BJ (cell line): ENCODE measurements at regions not wholly inside any gene's neighbourhood (a gene's known extent, or its start where the extent isn't known, plus 50 kb on each side); places are given as distances from the start of the nearest gene placed in this dataset.
"Not testable (repeated sequence)": the region's sequence is repeated elsewhere in the genome, so short reads cannot be mapped to it uniquely, and the experiment has no call there.

ENCODE experiments used
- CTCF ChIA-PET: fragments of 350-600 bp; formaldehyde crosslinking; extraction: SDS; loops from one replicate; lab custom pipeline; 2021; ENCODE audit warnings: antibody characterized with exemption, inconsistent platforms; lab: Yijun Ruan, JAX
- POLR2A ChIA-PET: fragments of 300-600 bp; sonication (Branson Sonifier 250); formaldehyde crosslinking; extraction: SDS; loops from one replicate; lab custom pipeline; 2021; ENCODE audit warnings: antibody characterized with exemption; lab: Charles Lee
- DNase-seq: peaks from one replicate; pipeline ENCODE4 v3.0.0-alpha.2; 2011; ENCODE audit warnings: low read depth
- H3K27me3 ChIP-seq: 2 replicates; pipeline ENCODE4 v1.6.0; 2011; ENCODE audit warnings: low read length; ENCODE audit not compliant: control insufficient read depth, insufficient read depth
- H3K36me3 ChIP-seq: 2 replicates; pipeline ENCODE4 v1.5.1; 2011; ENCODE audit warnings: low read length; ENCODE audit not compliant: control insufficient read depth, insufficient read depth
- H3K4me3 ChIP-seq: 2 replicates; pipeline ENCODE4 v1.5.1; 2011; ENCODE audit warnings: low read depth, mild to moderate bottlenecking, control low read depth, low read length
- CTCF ChIP-seq: IDR thresholded peaks from 2 replicates; pipeline ENCODE4 v1.5.1; 2011; ENCODE audit warnings: low read depth, mild to moderate bottlenecking, control low read depth, inconsistent platforms, low read length, moderate library complexity; ENCODE audit not compliant: insufficient read depth

GRCh38 chrX:85543866-85544265, 164.4 kb upstream of the POF1B start:
- ChIA-PET POLR2A (no interaction called here), CTCF (no interaction called here)
- H3K36me3 ChIP-seq, result no peaks in the 10 kb centered on the region
- no peaks in the 10 kb centered on the region for H3K27me3 ChIP-seq
- DNase-seq, result no peak
- no peak for TF ChIP-seq CTCF
- H3K4me3 ChIP-seq, result no peak overlapping the region

- CTCF ChIA-PET, H3K27me3 ChIP-seq, H3K4me3 ChIP-seq, H3K36me3 ChIP-seq, POLR2A ChIA-PET, DNase-seq: not testable (repeated sequence)
Measured at GRCh38 chrX:85529141-85529540, 149.7 kb upstream of the POF1B start.

GRCh38 chrX:85517994-85518718, 138.7 kb upstream of the POF1B start:
- POLR2A ChIA-PET, result no interaction called here

GRCh38 chrX:85516131-85516530, 136.7 kb upstream of the POF1B start:
- H3K27me3 ChIP-seq, result no peaks in the 10 kb centered on the region
- POLR2A ChIA-PET, result no interaction called here
- no peak overlapping the region for H3K4me3 ChIP-seq
- CTCF ChIA-PET, result no interaction called here
- H3K36me3 ChIP-seq, result no peaks in the 10 kb centered on the region
- TF ChIP-seq CTCF, result no peak
- DNase-seq, result no peak

More at GRCh38 chrX:85517994-85518718, 138.7 kb upstream of the POF1B start:
- CTCF ChIA-PET, result no interaction called here
- H3K36me3 ChIP-seq, result no peaks in the 10 kb centered on the region
- TF ChIP-seq CTCF, result no peak
- H3K4me3 ChIP-seq, result no peak overlapping the region
- DNase-seq, result no peak
- no peaks in the 10 kb centered on the region for H3K27me3 ChIP-seq

- CTCF ChIA-PET, result no interaction called here
- Histone ChIP-seq H3K27me3 (no peaks in the 10 kb centered on the region), H3K4me3 (no peak overlapping the region), H3K36me3 (no peaks in the 10 kb centered on the region)
- POLR2A ChIA-PET, result no interaction called here
- TF ChIP-seq CTCF, result no peak
- DNase-seq, result no peak
Measured at GRCh38 chrX:85506871-85507270, 127.4 kb upstream of the POF1B start.

- POLR2A ChIA-PET, result no interaction called here
- Histone ChIP-seq H3K36me3 (no peaks in the 10 kb centered on the region), H3K27me3 (no peaks in the 10 kb centered on the region), H3K4me3 (no peak overlapping the region)
- no peak for DNase-seq
- no peak for TF ChIP-seq CTCF
- CTCF ChIA-PET, result no interaction called here
Measured at GRCh38 chrX:85505801-85506200, 126.3 kb upstream of the POF1B start.
